GM23338 (cell line): ENCODE measurements at regions not wholly inside any gene's neighbourhood (a gene's known extent, or its start where the extent isn't known, plus 50 kb on each side); places are given as distances from the start of the nearest gene placed in this dataset.

ENCODE experiments used
- ATAC-seq: fragments of 200-7000 bp; cut with Tn5 transposase; 3 replicates; pipeline ENCODE4 v1.9.1; 2020
- DNase-seq: peaks from one replicate; pipeline ENCODE4 v3.0.0-alpha.2; 2015; ENCODE audit warnings: low spot score
- H2AFZ ChIP-seq: fragments of 200-600 bp; sonication (generic); 2 replicates; pipeline ENCODE4 v1.8.0; 2016; ENCODE audit warnings: antibody characterized with exemption, mild to moderate bottlenecking, moderate library complexity
- H3F3A ChIP-seq: fragments of 200-600 bp; sonication (generic); replicated peaks from 2 replicates; pipeline ENCODE4 v1.8.0; 2017; ENCODE audit warnings: antibody characterized with exemption, mixed run types, low read depth
- H3K27ac ChIP-seq: fragments of 200-600 bp; sonication (generic); 2 replicates; pipeline ENCODE4 v1.6.1; 2016; ENCODE audit warnings: low read depth
- H3K27me3 ChIP-seq: fragments of 200-600 bp; sonication (generic); 2 replicates; pipeline ENCODE4 v1.8.0; 2016; ENCODE audit warnings: mild to moderate bottlenecking, mixed run types, moderate library complexity; ENCODE audit not compliant: insufficient read depth
- H3K36me3 ChIP-seq: fragments of 200-600 bp; sonication (generic); 2 replicates; pipeline ENCODE4 v1.8.0; 2016; ENCODE audit warnings: mild to moderate bottlenecking; ENCODE audit not compliant: insufficient read depth
- H3K4me1 ChIP-seq: fragments of 200-600 bp; sonication (generic); 2 replicates; pipeline ENCODE4 v1.8.0; 2016; ENCODE audit warnings: mild to moderate bottlenecking, moderate library complexity; ENCODE audit not compliant: insufficient read depth
- H3K4me2 ChIP-seq: fragments of 200-600 bp; sonication (generic); 2 replicates; pipeline ENCODE4 v1.7.1; 2017; ENCODE audit warnings: mixed run types
- H3K4me3 ChIP-seq: fragments of 200-600 bp; sonication (generic); 2 replicates; pipeline ENCODE4 v1.6.1; 2016; ENCODE audit warnings: mixed run types
- H3K79me2 ChIP-seq: fragments of 200-600 bp; sonication (generic); replicated peaks from 2 replicates; pipeline ENCODE4 v1.8.0; 2017; ENCODE audit warnings: mild to moderate bottlenecking; ENCODE audit not compliant: insufficient read depth
- H3K9me2 ChIP-seq: fragments of 200-600 bp; sonication (generic); 2 replicates; pipeline ENCODE4 v1.8.0; 2017; ENCODE audit not compliant: insufficient read depth
- H4K20me1 ChIP-seq: fragments of 200-600 bp; sonication (generic); replicated peaks from 2 replicates; pipeline ENCODE4 v1.8.0; 2017; ENCODE audit warnings: mild to moderate bottlenecking; ENCODE audit not compliant: insufficient read depth
- H3K27ac Mint-ChIP-seq: 2 replicates; pipeline ENCODE4 v1.8.0; 2020; ENCODE audit warnings: inconsistent platforms, mild to moderate bottlenecking, moderate library complexity, mixed read lengths
- H3K27me3 Mint-ChIP-seq: 3 replicates; pipeline ENCODE4 v1.8.0; 2022; ENCODE audit warnings: low read depth, mild to moderate bottlenecking, moderate library complexity, mixed read lengths, inconsistent platforms; ENCODE audit not compliant: insufficient read depth, poor library complexity
- H3K36me3 Mint-ChIP-seq: 3 replicates; pipeline ENCODE4 v1.8.0; 2021; ENCODE audit warnings: low read depth, mild to moderate bottlenecking, inconsistent platforms, moderate library complexity, mixed read lengths
- H3K4me1 Mint-ChIP-seq: 3 replicates; pipeline ENCODE4 v1.8.0; 2020; ENCODE audit warnings: mild to moderate bottlenecking, inconsistent platforms, mixed read lengths
- H3K4me3 Mint-ChIP-seq: 3 replicates; pipeline ENCODE4 v1.8.0; 2021; ENCODE audit warnings: moderate library complexity, mild to moderate bottlenecking, inconsistent platforms, mixed read lengths
- H3K9me3 Mint-ChIP-seq: 3 replicates; pipeline ENCODE4 v1.8.0; 2020; ENCODE audit warnings: moderate library complexity, mild to moderate bottlenecking, inconsistent platforms, mixed read lengths
- EZH2phosphoT487 ChIP-seq: fragments of 200-600 bp; sonication (generic); IDR thresholded peaks from one replicate; pipeline ENCODE4 v1.8.1; 2018; ENCODE audit warnings: antibody characterized with exemption; ENCODE audit not compliant: unreplicated experiment
- JUNB ChIP-seq: IDR thresholded peaks from one replicate; pipeline ENCODE4 v1.6.1; 2016; ENCODE audit warnings: antibody characterized with exemption; ENCODE audit not compliant: unreplicated experiment
- STAT1 ChIP-seq: IDR thresholded peaks from one replicate; pipeline ENCODE4 v1.6.1; 2016; ENCODE audit warnings: antibody characterized with exemption; ENCODE audit not compliant: unreplicated experiment
- ZNF331 ChIP-seq: fragments of 250-450 bp; sonication (Bioruptor Pico); IDR thresholded peaks from 2 replicates; pipeline ENCODE4 v1.5.0; 2020; ENCODE audit warnings: low read depth, mild to moderate bottlenecking, moderate library complexity
- TF ChIP-seq, protein P1 (sequence below): IDR thresholded peaks from 2 replicates; pipeline ENCODE4 v1.6.1; 2016; ENCODE audit warnings: antibody characterized with exemption
- TF ChIP-seq, protein P2 (sequence below): fragments of 250-450 bp; sonication (Bioruptor Pico); IDR thresholded peaks from 2 replicates; pipeline ENCODE4 v1.5.0; 2020; ENCODE audit warnings: mild to moderate bottlenecking, moderate library complexity
- TF ChIP-seq, protein P3 (sequence below), 2 experiments: fragments of 200-600 bp in 1 of 2; sonication (generic) in 1 of 2; conservative IDR thresholded peaks; 2 replicates each; pipeline versions ENCODE4 v1.5.1 to v1.6.1; 2016 to 2017; ENCODE audit warnings: antibody characterized with exemption in 2 of 2, low read depth in 2 of 2, mild to moderate bottlenecking in 2 of 2, moderate library complexity in 1 of 2

DNA sequence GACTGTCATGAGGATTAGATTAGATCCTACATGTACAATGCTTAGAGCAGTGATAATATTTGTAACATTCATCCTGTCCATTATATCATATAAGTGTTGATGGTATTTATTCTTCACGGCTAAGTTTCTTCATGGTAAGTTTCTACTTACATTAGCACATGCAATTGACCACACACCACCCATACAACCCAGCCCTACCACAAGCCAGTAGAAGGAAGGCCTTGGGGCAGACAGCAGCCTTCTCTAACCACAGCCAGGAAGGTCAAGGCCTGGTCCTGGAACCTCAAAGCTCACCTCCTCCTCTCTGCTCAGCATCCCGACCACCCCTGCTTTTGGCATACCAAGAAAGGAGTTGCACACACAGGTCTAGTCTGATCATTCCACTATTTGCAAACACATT is 245.2 kb upstream of the SDK2 start (continued):
- TF ChIP-seq, protein P1, sequence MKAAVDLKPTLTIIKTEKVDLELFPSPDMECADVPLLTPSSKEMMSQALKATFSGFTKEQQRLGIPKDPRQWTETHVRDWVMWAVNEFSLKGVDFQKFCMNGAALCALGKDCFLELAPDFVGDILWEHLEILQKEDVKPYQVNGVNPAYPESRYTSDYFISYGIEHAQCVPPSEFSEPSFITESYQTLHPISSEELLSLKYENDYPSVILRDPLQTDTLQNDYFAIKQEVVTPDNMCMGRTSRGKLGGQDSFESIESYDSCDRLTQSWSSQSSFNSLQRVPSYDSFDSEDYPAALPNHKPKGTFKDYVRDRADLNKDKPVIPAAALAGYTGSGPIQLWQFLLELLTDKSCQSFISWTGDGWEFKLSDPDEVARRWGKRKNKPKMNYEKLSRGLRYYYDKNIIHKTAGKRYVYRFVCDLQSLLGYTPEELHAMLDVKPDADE: no peak
- no peak for TF ChIP-seq ZNF331 (CRISPR knock-in tag)
- TF ChIP-seq STAT1: no peak
- no peak for TF ChIP-seq JUNB

DNA sequence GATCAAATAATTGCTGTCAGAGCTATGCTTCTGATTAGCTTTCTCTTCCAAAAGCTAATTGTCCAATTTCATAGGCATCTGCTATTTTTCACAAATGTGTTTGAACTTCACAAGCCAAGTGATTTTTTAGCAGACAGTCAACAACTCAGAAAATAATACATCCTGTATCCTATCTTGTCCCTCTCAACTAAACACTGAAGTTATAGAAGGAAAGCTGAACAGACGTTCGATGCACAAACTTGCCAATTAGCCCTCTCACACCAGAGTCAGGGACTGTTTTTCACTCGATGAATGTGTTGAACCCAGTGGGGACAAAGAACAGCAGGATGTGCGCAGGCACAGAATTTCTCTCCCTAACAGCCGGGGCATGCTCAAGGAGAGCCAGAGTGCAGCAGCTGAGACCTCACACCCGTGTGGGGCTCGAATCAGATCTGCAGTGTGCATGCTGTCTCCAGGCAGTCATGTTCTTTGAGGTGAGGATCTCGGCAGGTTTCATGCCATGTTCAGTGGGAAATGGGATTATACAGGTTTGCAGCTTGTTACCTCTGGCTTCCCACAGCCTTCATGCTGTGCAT is 246.7 kb upstream of the SDK2 start:
- Mint-ChIP-seq H3K4me3 (no peak overlapping the region), H3K36me3 (no peaks in the 10 kb centered on the region), H3K27ac (no peak overlapping the region), H3K27me3 (peaks cover 6% of the 10 kb centered on the region), H3K4me1 (peaks cover 5% of the 10 kb centered on the region; the same call in 2 of the 3 replicates), H3K9me3 (0 out of 3 replicates have a peak, but pooled peaks cover 4% of the 10 kb centered on the region)
- no peaks in the 10 kb centered on the region for H4K20me1 ChIP-seq
- ATAC-seq (no peak), DNase-seq (no peak)
- no peaks in the 10 kb centered on the region for H3F3A ChIP-seq
- H3K4me3 ChIP-seq: no peak overlapping the region
- peaks cover 6% of the 10 kb centered on the region; the same call in 1 of the 2 replicates for H3K9me2 ChIP-seq
- no peaks in the 10 kb centered on the region for H3K36me3 ChIP-seq
- no peak overlapping the region for H3K27ac ChIP-seq
- no peak overlapping the region for H2AFZ ChIP-seq
- H3K4me1 ChIP-seq: no peaks in the 10 kb centered on the region
- no peaks in the 10 kb centered on the region for H3K27me3 ChIP-seq
- H3K79me2 ChIP-seq: no peaks in the 10 kb centered on the region
- no peak overlapping the region for H3K4me2 ChIP-seq
- TF ChIP-seq, protein P2, sequence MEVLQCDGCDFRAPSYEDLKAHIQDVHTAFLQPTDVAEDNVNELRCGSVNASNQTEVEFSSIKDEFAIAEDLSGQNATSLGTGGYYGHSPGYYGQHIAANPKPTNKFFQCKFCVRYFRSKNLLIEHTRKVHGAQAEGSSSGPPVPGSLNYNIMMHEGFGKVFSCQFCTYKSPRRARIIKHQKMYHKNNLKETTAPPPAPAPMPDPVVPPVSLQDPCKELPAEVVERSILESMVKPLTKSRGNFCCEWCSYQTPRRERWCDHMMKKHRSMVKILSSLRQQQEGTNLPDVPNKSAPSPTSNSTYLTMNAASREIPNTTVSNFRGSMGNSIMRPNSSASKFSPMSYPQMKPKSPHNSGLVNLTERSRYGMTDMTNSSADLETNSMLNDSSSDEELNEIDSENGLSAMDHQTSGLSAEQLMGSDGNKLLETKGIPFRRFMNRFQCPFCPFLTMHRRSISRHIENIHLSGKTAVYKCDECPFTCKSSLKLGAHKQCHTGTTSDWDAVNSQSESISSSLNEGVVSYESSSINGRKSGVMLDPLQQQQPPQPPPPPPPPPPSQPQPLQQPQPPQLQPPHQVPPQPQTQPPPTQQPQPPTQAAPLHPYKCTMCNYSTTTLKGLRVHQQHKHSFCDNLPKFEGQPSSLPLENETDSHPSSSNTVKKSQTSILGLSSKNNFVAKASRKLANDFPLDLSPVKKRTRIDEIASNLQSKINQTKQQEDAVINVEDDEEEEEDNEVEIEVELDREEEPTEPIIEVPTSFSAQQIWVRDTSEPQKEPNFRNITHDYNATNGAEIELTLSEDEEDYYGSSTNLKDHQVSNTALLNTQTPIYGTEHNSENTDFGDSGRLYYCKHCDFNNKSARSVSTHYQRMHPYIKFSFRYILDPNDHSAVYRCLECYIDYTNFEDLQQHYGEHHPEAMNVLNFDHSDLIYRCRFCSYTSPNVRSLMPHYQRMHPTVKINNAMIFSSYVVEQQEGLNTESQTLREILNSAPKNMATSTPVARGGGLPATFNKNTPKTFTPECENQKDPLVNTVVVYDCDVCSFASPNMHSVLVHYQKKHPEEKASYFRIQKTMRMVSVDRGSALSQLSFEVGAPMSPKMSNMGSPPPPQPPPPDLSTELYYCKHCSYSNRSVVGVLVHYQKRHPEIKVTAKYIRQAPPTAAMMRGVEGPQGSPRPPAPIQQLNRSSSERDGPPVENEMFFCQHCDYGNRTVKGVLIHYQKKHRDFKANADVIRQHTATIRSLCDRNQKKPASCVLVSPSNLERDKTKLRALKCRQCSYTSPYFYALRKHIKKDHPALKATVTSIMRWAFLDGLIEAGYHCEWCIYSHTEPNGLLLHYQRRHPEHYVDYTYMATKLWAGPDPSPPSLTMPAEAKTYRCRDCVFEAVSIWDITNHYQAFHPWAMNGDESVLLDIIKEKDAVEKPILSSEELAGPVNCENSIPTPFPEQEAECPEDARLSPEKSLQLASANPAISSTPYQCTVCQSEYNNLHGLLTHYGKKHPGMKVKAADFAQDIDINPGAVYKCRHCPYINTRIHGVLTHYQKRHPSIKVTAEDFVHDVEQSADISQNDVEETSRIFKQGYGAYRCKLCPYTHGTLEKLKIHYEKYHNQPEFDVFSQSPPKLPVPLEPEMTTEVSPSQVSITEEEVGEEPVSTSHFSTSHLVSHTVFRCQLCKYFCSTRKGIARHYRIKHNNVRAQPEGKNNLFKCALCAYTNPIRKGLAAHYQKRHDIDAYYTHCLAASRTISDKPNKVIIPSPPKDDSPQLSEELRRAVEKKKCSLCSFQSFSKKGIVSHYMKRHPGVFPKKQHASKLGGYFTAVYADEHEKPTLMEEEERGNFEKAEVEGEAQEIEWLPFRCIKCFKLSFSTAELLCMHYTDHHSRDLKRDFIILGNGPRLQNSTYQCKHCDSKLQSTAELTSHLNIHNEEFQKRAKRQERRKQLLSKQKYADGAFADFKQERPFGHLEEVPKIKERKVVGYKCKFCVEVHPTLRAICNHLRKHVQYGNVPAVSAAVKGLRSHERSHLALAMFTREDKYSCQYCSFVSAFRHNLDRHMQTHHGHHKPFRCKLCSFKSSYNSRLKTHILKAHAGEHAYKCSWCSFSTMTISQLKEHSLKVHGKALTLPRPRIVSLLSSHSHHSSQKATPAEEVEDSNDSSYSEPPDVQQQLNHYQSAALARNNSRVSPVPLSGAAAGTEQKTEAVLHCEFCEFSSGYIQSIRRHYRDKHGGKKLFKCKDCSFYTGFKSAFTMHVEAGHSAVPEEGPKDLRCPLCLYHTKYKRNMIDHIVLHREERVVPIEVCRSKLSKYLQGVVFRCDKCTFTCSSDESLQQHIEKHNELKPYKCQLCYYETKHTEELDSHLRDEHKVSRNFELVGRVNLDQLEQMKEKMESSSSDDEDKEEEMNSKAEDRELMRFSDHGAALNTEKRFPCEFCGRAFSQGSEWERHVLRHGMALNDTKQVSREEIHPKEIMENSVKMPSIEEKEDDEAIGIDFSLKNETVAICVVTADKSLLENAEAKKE (CRISPR knock-in tag): no peak
- TF ChIP-seq EZH2phosphoT487 (no peak), JUNB (no peak)
- TF ChIP-seq, protein P3, sequence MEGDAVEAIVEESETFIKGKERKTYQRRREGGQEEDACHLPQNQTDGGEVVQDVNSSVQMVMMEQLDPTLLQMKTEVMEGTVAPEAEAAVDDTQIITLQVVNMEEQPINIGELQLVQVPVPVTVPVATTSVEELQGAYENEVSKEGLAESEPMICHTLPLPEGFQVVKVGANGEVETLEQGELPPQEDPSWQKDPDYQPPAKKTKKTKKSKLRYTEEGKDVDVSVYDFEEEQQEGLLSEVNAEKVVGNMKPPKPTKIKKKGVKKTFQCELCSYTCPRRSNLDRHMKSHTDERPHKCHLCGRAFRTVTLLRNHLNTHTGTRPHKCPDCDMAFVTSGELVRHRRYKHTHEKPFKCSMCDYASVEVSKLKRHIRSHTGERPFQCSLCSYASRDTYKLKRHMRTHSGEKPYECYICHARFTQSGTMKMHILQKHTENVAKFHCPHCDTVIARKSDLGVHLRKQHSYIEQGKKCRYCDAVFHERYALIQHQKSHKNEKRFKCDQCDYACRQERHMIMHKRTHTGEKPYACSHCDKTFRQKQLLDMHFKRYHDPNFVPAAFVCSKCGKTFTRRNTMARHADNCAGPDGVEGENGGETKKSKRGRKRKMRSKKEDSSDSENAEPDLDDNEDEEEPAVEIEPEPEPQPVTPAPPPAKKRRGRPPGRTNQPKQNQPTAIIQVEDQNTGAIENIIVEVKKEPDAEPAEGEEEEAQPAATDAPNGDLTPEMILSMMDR (conservative IDR thresholded peaks at IDR 0.05; ENCODE audit: low read depth in 2 of 2): no peak
